NCI-H1092 (cell line): ENCODE measurements at regions not wholly inside any gene's neighbourhood (a gene's known extent, or its start where the extent isn't known, plus 50 kb on each side); places are given as distances from the start of the nearest gene placed in this dataset.

ENCODE experiments used
- DNase-seq: peaks from one replicate; lab custom pipeline; 2025; lab: John Stamatoyannopoulos, UW

- no peak for DNase-seq
Observed at GRCh38 chr1:164948101-164948500, 389.1 kb downstream of the PBX1 start.

GRCh38 chr1:164937291-164937690 lies 378.3 kb downstream of the PBX1 start:
- no peak for DNase-seq

GRCh38 chr1:164932580-164932979 lies 373.6 kb downstream of the PBX1 start:
- DNase-seq: no peak

- DNase-seq: no peak
Observed at GRCh38 chr1:164930833-164931232, 371.8 kb downstream of the PBX1 start.

GRCh38 chr1:164930241-164930640 lies 371.3 kb downstream of the PBX1 start:
- no peak for DNase-seq

- no peak for DNase-seq
Observed at GRCh38 chr1:164928232-164928812, 369.3 kb downstream of the PBX1 start.

- no peak for DNase-seq
Observed at GRCh38 chr1:164926107-164926506, 367.1 kb downstream of the PBX1 start.

- DNase-seq: peak; percentile 26
Observed at GRCh38 chr1:164922585-164922984, 363.6 kb downstream of the PBX1 start.

- DNase-seq: no peak
Observed at GRCh38 chr1:164921493-164921892, 362.5 kb downstream of the PBX1 start.

GRCh38 chr1:164918140-164918539 lies 359.2 kb downstream of the PBX1 start:
- no peak for DNase-seq

GRCh38 chr1:164914208-164914607 lies 355.2 kb downstream of the PBX1 start:
- DNase-seq: no peak

- DNase-seq: no peak
Observed at GRCh38 chr1:164912290-164912689, 353.3 kb downstream of the PBX1 start.

- no peak for DNase-seq
Observed at GRCh38 chr1:164910671-164911070, 351.7 kb downstream of the PBX1 start.

GRCh38 chr1:164907666-164908065 lies 348.7 kb downstream of the PBX1 start:
- no peak for DNase-seq

GRCh38 chr1:164905869-164906268 lies 346.9 kb downstream of the PBX1 start:
- DNase-seq: no peak

GRCh38 chr1:164902491-164902890 lies 343.5 kb downstream of the PBX1 start:
- DNase-seq: no peak
